NT2/D1 (cell line): ENCODE measurements at regions not wholly inside any gene's neighbourhood (a gene's known extent, or its start where the extent isn't known, plus 50 kb on each side); places are given as distances from the start of the nearest gene placed in this dataset.

ENCODE experiments used
- DNase-seq: peaks from one replicate; pipeline ENCODE4 v3.0.0-alpha.2; 2011; ENCODE audit warnings: low read depth, low spot score
- H3K27me3 ChIP-seq: 2 replicates; pipeline ENCODE4 v1.6.0; 2011; ENCODE audit warnings: mild to moderate bottlenecking; ENCODE audit not compliant: insufficient read length, insufficient read depth
- H3K36me3 ChIP-seq: 2 replicates; pipeline ENCODE4 v1.6.1; 2011; ENCODE audit warnings: mild to moderate bottlenecking, low read length, mixed read lengths; ENCODE audit not compliant: insufficient read depth, insufficient read length
- H3K4me1 ChIP-seq: 2 replicates; pipeline ENCODE4 v1.5.1; 2011; ENCODE audit not compliant: insufficient read depth, insufficient read length
- H3K4me3 ChIP-seq: 2 replicates; pipeline ENCODE4 v1.5.1; 2011; ENCODE audit warnings: low read depth; ENCODE audit not compliant: insufficient read length
- H3K9ac ChIP-seq: 2 replicates; pipeline ENCODE4 v1.6.0; 2011; ENCODE audit warnings: low read depth; ENCODE audit not compliant: insufficient read length
- H3K9me3 ChIP-seq: 2 replicates; pipeline ENCODE4 v1.5.1; 2011; ENCODE audit warnings: mild to moderate bottlenecking, low read length; ENCODE audit not compliant: insufficient read depth
- SUZ12 ChIP-seq: IDR thresholded peaks from 2 replicates; pipeline ENCODE4 v1.6.1; 2011; ENCODE audit not compliant: insufficient read length, insufficient read depth; ENCODE audit errors: extremely low read depth
- YY1 ChIP-seq: IDR thresholded peaks from 2 replicates; pipeline ENCODE4 v1.6.1; 2011; ENCODE audit not compliant: insufficient read length, insufficient read depth
- ZNF274 ChIP-seq: IDR thresholded peaks from 2 replicates; pipeline ENCODE4 v1.6.1; 2011; ENCODE audit warnings: mild to moderate bottlenecking, low read depth, low read length

GRCh38 chr12:75818863-75819262, 212.7 kb downstream of the PHLDA1 start:
- H3K4me3 ChIP-seq: no peak overlapping the region
- DNase-seq: no peak
- TF ChIP-seq ZNF274 (no peak), YY1 (no peak), SUZ12 (no peak)
- H3K9me3 ChIP-seq: no peaks in the 10 kb centered on the region
- H3K4me1 ChIP-seq: no peaks in the 10 kb centered on the region
- no peak overlapping the region for H3K9ac ChIP-seq
- H3K27me3 ChIP-seq: no peaks in the 10 kb centered on the region
- no peaks in the 10 kb centered on the region for H3K36me3 ChIP-seq

DNA sequence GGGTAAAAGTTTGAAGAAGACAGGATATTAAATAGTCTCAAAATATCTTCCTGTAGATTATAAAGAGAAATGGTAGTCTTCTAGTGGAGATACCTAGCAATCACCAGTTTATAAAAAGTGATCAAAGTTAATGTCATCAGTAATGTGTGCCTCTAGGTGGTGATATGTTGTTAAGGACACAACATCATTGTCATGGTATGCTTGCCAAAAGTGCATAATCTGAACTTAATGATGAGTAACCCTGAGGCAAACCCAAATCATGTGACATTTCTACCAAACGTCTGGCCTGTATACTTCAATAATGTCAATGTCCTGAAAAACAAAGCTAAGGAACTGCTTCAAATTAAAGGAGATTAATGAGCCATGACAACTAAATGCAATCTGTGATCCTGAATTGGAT, 214.7 kb downstream of the PHLDA1 start:
- Histone ChIP-seq H3K4me1 (no peaks in the 10 kb centered on the region), H3K36me3 (no peaks in the 10 kb centered on the region), H3K9ac (no peak overlapping the region), H3K4me3 (no peak overlapping the region), H3K9me3 (no peaks in the 10 kb centered on the region), H3K27me3 (no peaks in the 10 kb centered on the region)
- DNase-seq: no peak
- TF ChIP-seq ZNF274 (no peak), YY1 (no peak), SUZ12 (no peak)

GRCh38 chr12:75815756-75816155, 215.8 kb downstream of the PHLDA1 start:
- Histone ChIP-seq H3K4me3 (no peak overlapping the region), H3K4me1 (no peaks in the 10 kb centered on the region), H3K36me3 (no peaks in the 10 kb centered on the region), H3K9ac (no peak overlapping the region), H3K9me3 (no peaks in the 10 kb centered on the region), H3K27me3 (no peaks in the 10 kb centered on the region)
- no peak for DNase-seq
- TF ChIP-seq ZNF274 (no peak), SUZ12 (no peak), YY1 (no peak)

DNA sequence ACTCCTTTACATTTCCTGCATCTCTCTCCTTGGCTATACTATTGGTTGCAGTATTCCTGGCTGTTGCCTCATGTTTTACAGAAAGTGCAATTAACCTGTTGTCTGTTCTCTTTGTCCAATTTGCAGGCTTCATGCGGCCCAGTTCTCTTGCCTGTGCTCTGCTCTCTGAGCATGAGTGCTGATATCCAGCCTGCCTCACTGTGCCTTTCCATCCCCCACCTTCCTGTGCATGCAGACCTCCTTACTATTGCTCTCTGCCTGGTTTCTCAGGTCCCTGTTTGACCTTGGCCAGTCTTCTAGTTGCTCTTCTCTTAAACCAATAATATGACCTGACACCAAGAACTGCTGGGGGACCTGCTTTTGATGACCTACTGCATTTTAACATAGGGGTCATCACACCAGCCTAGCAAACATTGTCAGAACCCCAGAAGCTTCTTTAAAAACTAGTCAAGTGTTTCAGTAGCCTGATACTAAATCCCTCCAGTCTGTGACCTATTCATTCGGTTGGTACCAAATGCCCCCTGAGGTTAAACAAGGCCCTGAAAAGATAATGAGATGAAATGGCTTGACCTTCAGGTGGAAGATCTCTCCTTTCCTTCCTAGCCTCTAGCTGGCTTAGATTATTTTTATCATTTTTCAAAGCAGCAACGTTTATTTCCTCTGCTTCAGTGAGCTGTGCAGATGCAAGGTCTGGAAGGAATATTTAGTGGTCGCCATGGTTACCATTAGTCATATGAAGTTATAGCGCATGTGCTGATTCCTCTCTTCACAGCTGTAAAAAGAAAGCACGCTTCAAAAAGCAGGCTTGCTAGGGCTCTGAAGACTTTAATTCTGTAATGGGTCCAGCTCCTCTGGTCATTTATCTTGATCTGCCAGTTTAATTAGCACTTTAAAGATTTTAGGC, 216.5 kb downstream of the PHLDA1 start:
- DNase-seq: no peak
- TF ChIP-seq YY1: no peak
- TF ChIP-seq ZNF274: no peak
- no peak for TF ChIP-seq SUZ12
- no peaks in the 10 kb centered on the region for H3K9me3 ChIP-seq
- no peaks in the 10 kb centered on the region for H3K36me3 ChIP-seq
- H3K4me1 ChIP-seq: no peaks in the 10 kb centered on the region
- H3K4me3 ChIP-seq: no peak overlapping the region
- no peaks in the 10 kb centered on the region for H3K27me3 ChIP-seq
- no peak overlapping the region for H3K9ac ChIP-seq

DNA sequence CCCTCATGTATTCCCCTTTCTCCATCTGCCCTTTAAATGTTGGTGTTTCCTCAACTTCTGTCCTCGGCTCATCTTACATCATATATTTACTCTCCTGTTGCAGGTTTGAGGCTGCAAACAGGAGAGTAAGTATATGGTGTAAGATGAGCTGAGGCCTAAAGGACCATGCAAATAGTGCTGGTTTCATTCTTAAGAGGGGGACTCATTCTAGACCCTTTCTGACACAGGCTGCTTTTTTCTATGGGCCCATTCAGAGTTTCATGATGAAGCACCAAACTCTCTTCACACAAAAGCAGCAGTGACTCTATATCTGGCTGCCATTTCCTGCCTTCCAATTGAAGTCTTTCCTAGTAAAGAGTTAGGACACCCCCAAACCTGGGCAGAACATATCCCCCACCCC, 218.5 kb downstream of the PHLDA1 start:
- TF ChIP-seq ZNF274: no peak
- no peak for TF ChIP-seq YY1
- no peak for TF ChIP-seq SUZ12
- Histone ChIP-seq H3K9me3 (peaks cover 12% of the 10 kb centered on the region), H3K9ac (no peak overlapping the region), H3K27me3 (no peaks in the 10 kb centered on the region), H3K4me3 (no peak overlapping the region), H3K36me3 (no peaks in the 10 kb centered on the region), H3K4me1 (no peaks in the 10 kb centered on the region)
- no peak for DNase-seq

- peak; percentile 46 for DNase-seq
- Histone ChIP-seq H3K36me3 (no peaks in the 10 kb centered on the region), H3K4me3 (no peak overlapping the region), H3K9me3 (peaks cover 13% of the 10 kb centered on the region), H3K9ac (peak overlapping the region; percentile 3), H3K27me3 (no peaks in the 10 kb centered on the region), H3K4me1 (no peaks in the 10 kb centered on the region)
- TF ChIP-seq YY1 (no peak), ZNF274 (no peak), SUZ12 (no peak)
These were observed 219.1 kb downstream of the PHLDA1 start for GRCh38 chr12:75812271-75813018.

GRCh38 chr12:75809746-75810145, 221.8 kb downstream of the PHLDA1 start:
- peak; percentile 44 for DNase-seq
- no peaks in the 10 kb centered on the region for H3K27me3 ChIP-seq
- TF ChIP-seq ZNF274 (no peak), SUZ12 (no peak), YY1 (no peak)

More at GRCh38 chr12:75809746-75810145, 221.8 kb downstream of the PHLDA1 start:
- Histone ChIP-seq H3K4me3 (no peak overlapping the region), H3K9me3 (peaks cover 15% of the 10 kb centered on the region), H3K9ac (no peak overlapping the region), H3K4me1 (no peaks in the 10 kb centered on the region), H3K36me3 (no peaks in the 10 kb centered on the region)
